ENCODE measurements at regions not wholly inside any gene's neighbourhood (a gene's known extent, or its start where the extent isn't known, plus 50 kb on each side); places are given as distances from the start of the nearest gene placed in this dataset.

DNA sequence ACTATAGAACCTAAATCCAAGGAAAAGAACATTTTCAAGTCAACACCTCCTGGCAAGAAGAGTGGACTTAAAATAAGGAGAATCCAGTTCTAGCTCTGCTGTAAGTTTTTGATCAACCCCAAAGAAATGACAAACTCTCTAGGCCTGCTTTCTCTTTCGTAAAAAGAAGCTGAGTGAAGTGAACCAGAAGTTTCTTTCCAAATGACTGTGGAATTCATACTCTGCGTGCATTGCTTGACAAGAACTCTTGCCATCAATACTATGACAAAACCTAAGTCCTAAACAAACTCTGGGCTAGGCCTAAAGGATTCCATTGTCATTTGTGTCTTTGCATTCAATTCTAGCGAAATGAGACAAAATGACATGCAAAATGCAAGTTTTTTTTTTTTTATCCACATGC is 187.5 kb upstream of the SOX9 start:
- no peaks in the 10 kb centered on the region for H3K27me3 ChIP-seq (ENCODE audit: control insufficient read depth in 2 of 2, insufficient read depth in 1 of 2, low read length in 1 of 2)
- peaks cover 0 to 5% of the 10 kb centered on the region in 2 donors for H3K9me3 ChIP-seq (ENCODE audit: control insufficient read depth in 2 of 2, insufficient read depth in 1 of 2, low read length in 1 of 2)
- no peak overlapping the region for H3K4me3 ChIP-seq (ENCODE audit: low read length in 2 of 2)
- no peaks in the 10 kb centered on the region for H3K4me1 ChIP-seq (ENCODE audit: control insufficient read depth in 2 of 2, insufficient read depth in 2 of 2, low read length in 2 of 2)
- DNase-seq (ENCODE audit: low read depth in 6 of 9, low spot score in 9 of 9), result no peak
- H3K27ac ChIP-seq (ENCODE audit: low read depth in 1 of 2, low read length in 1 of 2), result no peak overlapping the region
- WGBS, result 82% methylated on average over 3 of the region's 3 CpGs
- H3K36me3 ChIP-seq (ENCODE audit: control insufficient read depth in 2 of 2, insufficient read depth in 2 of 2, low read length in 1 of 2), result no peaks in the 10 kb centered on the region

GRCh38 chr17:71934520-71934919 is 186.3 kb upstream of the SOX9 start:
- WGBS, result 90% methylated on average over 2 of the region's 2 CpGs
- H3K9me3 ChIP-seq (ENCODE audit: control insufficient read depth in 2 of 2, insufficient read depth in 1 of 2, low read length in 1 of 2), result peaks cover 0 to 9% of the 10 kb centered on the region in 2 donors

DNA sequence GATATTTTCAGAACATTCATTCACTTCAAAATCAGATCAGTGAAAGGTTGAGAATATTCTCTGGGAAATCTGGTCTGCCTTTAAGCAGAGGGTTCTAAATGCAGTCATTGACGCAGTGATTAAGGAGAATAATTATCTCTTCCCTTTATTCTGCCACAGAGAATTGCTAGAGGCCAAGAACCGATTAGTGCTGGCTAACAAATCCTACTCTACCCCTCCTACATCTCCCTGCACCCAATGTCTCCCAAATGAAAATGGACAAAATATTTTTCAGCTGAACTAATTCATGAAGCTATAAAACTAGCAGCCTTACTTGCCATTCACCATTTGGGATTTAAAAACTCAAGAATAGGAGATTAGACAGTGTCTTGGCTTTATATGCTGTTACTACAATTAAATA is 185.5 kb upstream of the SOX9 start:
- 82% methylated on average over 2 of the region's 2 CpGs for WGBS
- Histone ChIP-seq H3K4me1 (ENCODE audit: control insufficient read depth in 2 of 2, insufficient read depth in 2 of 2, low read length in 2 of 2) (no peaks in the 10 kb centered on the region), H3K36me3 (ENCODE audit: control insufficient read depth in 2 of 2, insufficient read depth in 2 of 2, low read length in 1 of 2) (no peaks in the 10 kb centered on the region), H3K27me3 (ENCODE audit: control insufficient read depth in 2 of 2, insufficient read depth in 1 of 2, low read length in 1 of 2) (no peaks in the 10 kb centered on the region), H3K27ac (ENCODE audit: low read depth in 1 of 2, low read length in 1 of 2) (no peak overlapping the region), H3K9me3 (ENCODE audit: control insufficient read depth in 2 of 2, insufficient read depth in 1 of 2, low read length in 1 of 2) (peaks cover 0 to 9% of the 10 kb centered on the region in 2 donors), H3K4me3 (ENCODE audit: low read length in 2 of 2) (no peak overlapping the region)
- no peak for DNase-seq (ENCODE audit: low read depth in 6 of 9, low spot score in 9 of 9)

More at GRCh38 chr17:71934520-71934919, 186.3 kb upstream of the SOX9 start:
- DNase-seq (ENCODE audit: low read depth in 6 of 9, low spot score in 9 of 9), result no peak
- no peaks in the 10 kb centered on the region for H3K27me3 ChIP-seq (ENCODE audit: control insufficient read depth in 2 of 2, insufficient read depth in 1 of 2, low read length in 1 of 2)
- no peak overlapping the region for H3K27ac ChIP-seq (ENCODE audit: low read depth in 1 of 2, low read length in 1 of 2)
- no peaks in the 10 kb centered on the region for H3K4me1 ChIP-seq (ENCODE audit: control insufficient read depth in 2 of 2, insufficient read depth in 2 of 2, low read length in 2 of 2)
- no peaks in the 10 kb centered on the region for H3K36me3 ChIP-seq (ENCODE audit: control insufficient read depth in 2 of 2, insufficient read depth in 2 of 2, low read length in 1 of 2)
- no peak overlapping the region for H3K4me3 ChIP-seq (ENCODE audit: low read length in 2 of 2)

DNA sequence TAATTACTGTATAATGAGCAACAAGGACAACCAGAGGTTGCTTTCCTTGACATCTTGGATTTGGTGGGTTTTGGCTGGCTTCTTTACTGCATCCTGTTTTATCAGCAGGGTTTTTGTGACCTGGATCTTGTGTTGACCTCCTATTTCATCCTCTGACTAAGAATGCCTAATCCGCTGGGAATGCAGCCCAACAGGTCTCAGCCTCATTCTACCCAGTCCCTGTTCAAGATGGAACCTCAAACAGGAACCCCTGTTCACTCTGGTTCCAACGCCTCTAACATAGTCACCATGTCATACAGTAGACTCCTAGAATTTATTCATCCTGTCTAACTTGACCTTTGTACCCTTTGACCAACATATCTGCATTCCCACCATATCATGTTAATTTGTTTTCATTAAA is 183.8 kb upstream of the SOX9 start:
- no peak for DNase-seq (ENCODE audit: low read depth in 6 of 9, low spot score in 9 of 9)
- Histone ChIP-seq H3K36me3 (ENCODE audit: control insufficient read depth in 2 of 2, insufficient read depth in 2 of 2, low read length in 1 of 2) (no peaks in the 10 kb centered on the region), H3K27ac (ENCODE audit: low read depth in 1 of 2, low read length in 1 of 2) (no peak overlapping the region), H3K4me3 (ENCODE audit: low read length in 2 of 2) (no peak overlapping the region), H3K9me3 (ENCODE audit: control insufficient read depth in 2 of 2, insufficient read depth in 1 of 2, low read length in 1 of 2) (peaks cover 0 to 4% of the 10 kb centered on the region in 2 donors), H3K4me1 (ENCODE audit: control insufficient read depth in 2 of 2, insufficient read depth in 2 of 2, low read length in 2 of 2) (no peaks in the 10 kb centered on the region), H3K27me3 (ENCODE audit: control insufficient read depth in 2 of 2, insufficient read depth in 1 of 2, low read length in 1 of 2) (no peaks in the 10 kb centered on the region)
- 97% methylated on average over 2 of the region's 2 CpGs for WGBS

GRCh38 chr17:71937914-71938313 is 182.9 kb upstream of the SOX9 start:
- Histone ChIP-seq H3K27me3 (ENCODE audit: control insufficient read depth in 2 of 2, insufficient read depth in 1 of 2, low read length in 1 of 2) (no peaks in the 10 kb centered on the region), H3K36me3 (ENCODE audit: control insufficient read depth in 2 of 2, insufficient read depth in 2 of 2, low read length in 1 of 2) (no peaks in the 10 kb centered on the region), H3K4me1 (ENCODE audit: control insufficient read depth in 2 of 2, insufficient read depth in 2 of 2, low read length in 2 of 2) (no peaks in the 10 kb centered on the region), H3K4me3 (ENCODE audit: low read length in 2 of 2) (no peak overlapping the region), H3K27ac (ENCODE audit: low read depth in 1 of 2, low read length in 1 of 2) (no peak overlapping the region), H3K9me3 (ENCODE audit: control insufficient read depth in 2 of 2, insufficient read depth in 1 of 2, low read length in 1 of 2) (peaks cover 0 to 4% of the 10 kb centered on the region in 2 donors)
- no peak for DNase-seq (ENCODE audit: low read depth in 6 of 9, low spot score in 9 of 9)
- 93% methylated on average over 2 of the region's 2 CpGs for WGBS

- Histone ChIP-seq H3K27me3 (ENCODE audit: control insufficient read depth in 2 of 2, insufficient read depth in 1 of 2, low read length in 1 of 2) (no peaks in the 10 kb centered on the region), H3K36me3 (ENCODE audit: control insufficient read depth in 2 of 2, insufficient read depth in 2 of 2, low read length in 1 of 2) (no peaks in the 10 kb centered on the region), H3K9me3 (ENCODE audit: control insufficient read depth in 2 of 2, insufficient read depth in 1 of 2, low read length in 1 of 2) (peaks cover 0 to 4% of the 10 kb centered on the region in 2 donors), H3K4me1 (ENCODE audit: control insufficient read depth in 2 of 2, insufficient read depth in 2 of 2, low read length in 2 of 2) (no peaks in the 10 kb centered on the region), H3K27ac (ENCODE audit: low read depth in 1 of 2, low read length in 1 of 2) (no peak overlapping the region), H3K4me3 (ENCODE audit: low read length in 2 of 2) (no peak overlapping the region)
- DNase-seq (ENCODE audit: low read depth in 6 of 9, low spot score in 9 of 9), result no peak
- 84% methylated on average over 9 of the region's 9 CpGs for WGBS
Observed at GRCh38 chr17:71938340-71939010, 182.3 kb upstream of the SOX9 start.

DNA sequence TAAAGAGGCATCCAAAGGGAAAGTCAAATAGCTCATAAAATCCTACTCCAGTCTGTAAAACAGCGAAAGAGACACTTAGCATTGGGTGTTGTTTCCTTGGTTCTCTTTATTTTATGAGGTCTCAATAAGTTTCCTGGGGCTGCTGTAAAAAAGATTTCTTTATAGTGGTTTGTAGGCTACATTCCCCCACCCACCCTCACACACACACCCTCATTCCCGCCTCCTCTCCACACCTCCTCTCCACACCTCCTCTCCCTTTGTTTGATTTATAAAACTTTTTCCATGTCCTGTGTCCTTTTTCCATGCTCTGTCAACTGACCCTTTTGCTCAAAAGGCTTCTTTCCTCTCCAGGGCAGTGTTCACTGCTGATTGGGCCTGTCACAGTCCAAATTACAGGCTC is 178.9 kb upstream of the SOX9 start:
- Histone ChIP-seq H3K36me3 (ENCODE audit: control insufficient read depth in 2 of 2, insufficient read depth in 2 of 2, low read length in 1 of 2) (no peaks in the 10 kb centered on the region), H3K4me1 (ENCODE audit: control insufficient read depth in 2 of 2, insufficient read depth in 2 of 2, low read length in 2 of 2) (no peaks in the 10 kb centered on the region), H3K27me3 (ENCODE audit: control insufficient read depth in 2 of 2, insufficient read depth in 1 of 2, low read length in 1 of 2) (no peaks in the 10 kb centered on the region), H3K27ac (ENCODE audit: low read depth in 1 of 2, low read length in 1 of 2) (no peak overlapping the region), H3K9me3 (ENCODE audit: control insufficient read depth in 2 of 2, insufficient read depth in 1 of 2, low read length in 1 of 2) (peaks cover 0 to 9% of the 10 kb centered on the region in 2 donors), H3K4me3 (ENCODE audit: low read length in 2 of 2) (no peak overlapping the region)
- no peak for DNase-seq (ENCODE audit: low read depth in 6 of 9, low spot score in 9 of 9)
- WGBS, result 93% methylated on average over 2 of the region's 2 CpGs

GRCh38 chr17:71942626-71943025 is 178.2 kb upstream of the SOX9 start:
- 6% methylated on average over 3 of the region's 3 CpGs for WGBS
- DNase-seq (ENCODE audit: low read depth in 6 of 9, low spot score in 9 of 9), result no peak

GRCh38 chr17:71948703-71949422 is 172.0 kb upstream of the SOX9 start:
- 90% methylated on average over 4 of the region's 4 CpGs for WGBS
- no peaks in the 10 kb centered on the region for H3K27me3 ChIP-seq (ENCODE audit: control insufficient read depth in 2 of 2, insufficient read depth in 1 of 2, low read length in 1 of 2)
- H3K36me3 ChIP-seq (ENCODE audit: control insufficient read depth in 2 of 2, insufficient read depth in 2 of 2, low read length in 1 of 2), result no peaks in the 10 kb centered on the region
- peaks cover 0 to 5% of the 10 kb centered on the region in 2 donors for H3K9me3 ChIP-seq (ENCODE audit: control insufficient read depth in 2 of 2, insufficient read depth in 1 of 2, low read length in 1 of 2)
- no peaks in the 10 kb centered on the region for H3K4me1 ChIP-seq (ENCODE audit: control insufficient read depth in 2 of 2, insufficient read depth in 2 of 2, low read length in 2 of 2)
- H3K27ac ChIP-seq (ENCODE audit: low read depth in 1 of 2, low read length in 1 of 2), result no peak overlapping the region
- no peak for DNase-seq (ENCODE audit: low read depth in 6 of 9, low spot score in 9 of 9)
- no peak overlapping the region for H3K4me3 ChIP-seq (ENCODE audit: low read length in 2 of 2)

More at GRCh38 chr17:71942626-71943025, 178.2 kb upstream of the SOX9 start:
- H3K9me3 ChIP-seq (ENCODE audit: control insufficient read depth in 2 of 2, insufficient read depth in 1 of 2, low read length in 1 of 2), result peaks cover 0 to 9% of the 10 kb centered on the region in 2 donors
- H3K36me3 ChIP-seq (ENCODE audit: control insufficient read depth in 2 of 2, insufficient read depth in 2 of 2, low read length in 1 of 2), result no peaks in the 10 kb centered on the region
- no peaks in the 10 kb centered on the region for H3K27me3 ChIP-seq (ENCODE audit: control insufficient read depth in 2 of 2, insufficient read depth in 1 of 2, low read length in 1 of 2)
- no peak overlapping the region for H3K4me3 ChIP-seq (ENCODE audit: low read length in 2 of 2)
- H3K27ac ChIP-seq (ENCODE audit: low read depth in 1 of 2, low read length in 1 of 2), result no peak overlapping the region
- H3K4me1 ChIP-seq (ENCODE audit: control insufficient read depth in 2 of 2, insufficient read depth in 2 of 2, low read length in 2 of 2), result no peaks in the 10 kb centered on the region
